ENCODE measurements at regions not wholly inside any gene's neighbourhood (a gene's known extent, or its start where the extent isn't known, plus 50 kb on each side); places are given as distances from the start of the nearest gene placed in this dataset.

DNA sequence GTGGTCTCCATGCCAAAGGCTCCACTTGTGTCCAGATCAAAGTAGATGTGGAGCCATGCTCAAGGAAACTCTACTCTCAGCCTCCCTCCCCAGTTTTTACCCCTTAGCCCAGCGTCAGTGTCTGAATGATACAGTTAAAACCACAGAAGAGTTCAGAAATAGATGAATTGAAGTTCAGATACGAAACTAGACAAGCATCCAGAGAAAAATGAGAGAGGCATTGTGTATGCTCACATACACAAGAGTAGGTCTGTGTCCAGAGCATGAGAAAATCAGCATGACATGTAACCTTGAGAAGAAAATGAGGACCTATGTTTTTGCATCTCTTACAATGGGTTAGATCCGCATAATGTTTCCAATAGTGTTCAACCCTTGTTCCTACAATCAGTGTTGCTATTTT, 612.8 kb upstream of the PKDCC start:
- no peak overlapping the region for H3K4me3 ChIP-seq (ENCODE audit: low read length)
- no peak for DNase-seq (ENCODE audit: low read depth)
- TF ChIP-seq, protein P1, sequence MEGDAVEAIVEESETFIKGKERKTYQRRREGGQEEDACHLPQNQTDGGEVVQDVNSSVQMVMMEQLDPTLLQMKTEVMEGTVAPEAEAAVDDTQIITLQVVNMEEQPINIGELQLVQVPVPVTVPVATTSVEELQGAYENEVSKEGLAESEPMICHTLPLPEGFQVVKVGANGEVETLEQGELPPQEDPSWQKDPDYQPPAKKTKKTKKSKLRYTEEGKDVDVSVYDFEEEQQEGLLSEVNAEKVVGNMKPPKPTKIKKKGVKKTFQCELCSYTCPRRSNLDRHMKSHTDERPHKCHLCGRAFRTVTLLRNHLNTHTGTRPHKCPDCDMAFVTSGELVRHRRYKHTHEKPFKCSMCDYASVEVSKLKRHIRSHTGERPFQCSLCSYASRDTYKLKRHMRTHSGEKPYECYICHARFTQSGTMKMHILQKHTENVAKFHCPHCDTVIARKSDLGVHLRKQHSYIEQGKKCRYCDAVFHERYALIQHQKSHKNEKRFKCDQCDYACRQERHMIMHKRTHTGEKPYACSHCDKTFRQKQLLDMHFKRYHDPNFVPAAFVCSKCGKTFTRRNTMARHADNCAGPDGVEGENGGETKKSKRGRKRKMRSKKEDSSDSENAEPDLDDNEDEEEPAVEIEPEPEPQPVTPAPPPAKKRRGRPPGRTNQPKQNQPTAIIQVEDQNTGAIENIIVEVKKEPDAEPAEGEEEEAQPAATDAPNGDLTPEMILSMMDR (conservative IDR thresholded peaks at IDR 0.05; ENCODE audit: low read depth, low read length) = no peak

DNA sequence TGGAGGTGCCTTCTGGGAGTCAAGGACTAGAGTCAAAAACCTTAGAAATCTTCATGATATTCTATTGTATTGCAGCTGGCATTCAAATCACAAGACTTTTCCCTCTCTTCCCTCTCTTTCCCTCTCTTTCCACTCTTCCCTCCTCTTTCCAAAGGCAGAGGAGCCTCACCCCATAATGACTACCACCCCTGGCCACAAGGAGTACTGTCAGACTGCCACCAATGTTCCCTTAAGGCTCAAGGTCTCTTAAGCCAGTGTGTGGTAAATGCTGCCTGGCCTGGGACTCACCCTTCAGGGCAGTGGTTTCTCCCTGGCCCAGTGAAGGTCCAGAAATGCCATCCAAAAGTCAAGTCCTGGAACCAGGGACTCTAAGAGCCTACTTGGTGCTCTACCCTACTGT, 605.9 kb upstream of the PKDCC start:
- DNase-seq (ENCODE audit: low read depth) = no peak
- TF ChIP-seq, protein P1 (conservative IDR thresholded peaks at IDR 0.05; ENCODE audit: low read depth, low read length) = no peak
- H3K4me3 ChIP-seq (ENCODE audit: low read length) = no peak overlapping the region

DNA sequence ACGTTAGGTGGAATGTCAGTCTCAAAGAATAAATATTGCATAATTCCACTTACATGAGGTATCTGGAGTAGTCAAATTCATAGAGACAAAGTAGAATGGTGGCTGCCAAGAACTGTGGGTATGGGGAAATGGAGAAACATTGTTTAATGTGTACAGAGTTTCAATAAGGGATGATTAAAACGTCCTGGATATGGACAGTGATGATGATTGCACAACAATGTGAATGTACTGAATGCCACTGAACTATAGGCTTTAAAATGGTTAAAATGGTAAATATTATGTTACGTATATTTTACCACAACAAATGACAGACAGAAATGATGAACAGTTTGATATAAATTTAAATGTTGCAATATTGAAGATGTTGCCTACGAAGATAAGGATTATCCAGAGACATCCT, 602.0 kb upstream of the PKDCC start:
- no peak overlapping the region for H3K4me3 ChIP-seq (ENCODE audit: low read length)
- TF ChIP-seq, protein P1 (conservative IDR thresholded peaks at IDR 0.05; ENCODE audit: low read depth, low read length) = no peak
- DNase-seq (ENCODE audit: low read depth) = no peak

DNA sequence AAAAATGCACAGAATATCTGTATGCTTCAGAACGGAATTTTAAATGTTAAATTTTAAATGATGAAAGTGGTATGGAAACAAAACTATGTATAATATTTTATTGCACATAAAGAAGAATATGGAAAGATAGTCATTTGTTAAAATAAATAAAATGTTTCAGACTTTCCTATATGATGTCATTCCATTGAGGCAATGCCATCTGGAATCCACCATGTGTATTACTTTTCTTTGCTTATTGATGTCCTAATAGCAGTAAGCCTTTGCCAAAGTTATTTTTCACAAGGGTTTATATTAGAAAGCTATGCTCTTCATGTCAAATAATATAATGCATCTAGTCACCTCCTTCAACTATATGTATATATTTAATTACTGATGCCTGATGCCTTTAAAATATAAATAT, 601.6 kb upstream of the PKDCC start:
- DNase-seq (ENCODE audit: low read depth) = no peak
- H3K4me3 ChIP-seq (ENCODE audit: low read length) = no peak overlapping the region
- TF ChIP-seq, protein P1 (conservative IDR thresholded peaks at IDR 0.05; ENCODE audit: low read depth, low read length) = no peak

DNA sequence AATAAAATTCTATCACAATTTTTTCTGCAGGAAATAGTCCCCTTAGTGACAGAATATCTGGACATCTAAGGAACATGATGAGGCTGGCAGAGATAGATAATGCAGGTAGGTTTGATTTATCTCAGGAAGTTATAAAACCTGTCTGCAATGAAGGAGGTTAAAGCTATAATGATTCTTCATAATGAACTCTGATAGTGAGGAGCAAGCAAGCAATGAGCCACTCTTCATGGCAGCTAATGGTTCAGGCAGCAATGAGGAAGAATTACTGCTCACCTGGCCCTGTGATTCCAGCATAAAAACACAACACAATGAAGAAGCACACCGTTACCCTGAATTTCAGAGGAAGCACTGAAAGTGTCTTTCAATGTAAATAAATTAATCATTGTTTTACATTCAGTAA, 599.6 kb upstream of the PKDCC start:
- no peak for DNase-seq (ENCODE audit: low read depth)
- no peak overlapping the region for H3K4me3 ChIP-seq (ENCODE audit: low read length)
- TF ChIP-seq, protein P1 (conservative IDR thresholded peaks at IDR 0.05; ENCODE audit: low read depth, low read length) = no peak

DNA sequence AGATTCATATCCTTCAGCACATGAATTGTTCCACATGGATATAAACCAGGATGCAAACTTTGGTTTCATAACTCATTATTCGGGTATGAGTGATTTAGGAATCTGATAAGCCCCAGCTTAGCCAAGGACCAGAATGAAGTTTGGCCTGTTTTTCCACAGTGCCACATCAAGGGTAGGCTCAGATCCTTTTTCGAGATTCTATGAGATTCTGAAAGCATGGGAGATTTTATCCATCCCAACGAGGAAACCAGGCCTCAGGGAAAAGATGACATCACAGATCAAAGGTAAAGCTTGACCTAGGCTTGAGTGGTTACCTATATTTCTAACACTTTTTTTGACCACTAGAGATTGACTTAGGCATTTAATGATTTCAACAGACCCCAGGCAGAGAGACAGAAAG, 590.8 kb upstream of the PKDCC start:
- no peak for DNase-seq (ENCODE audit: low read depth)
- H3K4me3 ChIP-seq (ENCODE audit: low read length) = no peak overlapping the region
- TF ChIP-seq, protein P1 (conservative IDR thresholded peaks at IDR 0.05; ENCODE audit: low read depth, low read length) = no peak

DNA sequence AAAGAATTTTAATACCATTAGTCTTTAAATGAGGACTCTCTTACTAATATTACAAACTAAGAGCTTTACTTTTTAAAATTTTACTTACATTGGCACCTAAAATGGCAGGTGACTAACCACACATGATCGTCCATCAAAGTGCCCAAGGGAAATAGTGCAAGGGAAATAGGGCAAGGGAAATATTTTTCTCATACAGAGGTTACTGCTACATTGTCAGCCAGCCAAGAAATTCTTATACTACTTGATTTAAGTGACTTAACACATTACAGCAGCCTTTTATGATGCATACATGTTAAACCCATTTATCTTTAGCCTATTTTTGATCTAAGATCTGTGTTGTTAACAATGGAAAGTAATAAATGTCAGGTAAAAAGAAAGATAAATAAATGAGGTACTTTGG, 587.2 kb upstream of the PKDCC start:
- no peak overlapping the region for H3K4me3 ChIP-seq (ENCODE audit: low read length)
- DNase-seq (ENCODE audit: low read depth) = no peak
- TF ChIP-seq, protein P1 (conservative IDR thresholded peaks at IDR 0.05; ENCODE audit: low read depth, low read length) = no peak

Measured in retinal pigment epithelial cell (primary cell).